NOMO-1 treated with DMSO at 0.1 percent for 48 hours (cell line): ENCODE measurements at regions not wholly inside any gene's neighbourhood (a gene's known extent, or its start where the extent isn't known, plus 50 kb on each side); places are given as distances from the start of the nearest gene placed in this dataset.

Experiments
- DNase-seq: peaks from one replicate; lab custom pipeline; 2025; ENCODE audit not compliant: unreplicated experiment; lab: John Stamatoyannopoulos, UW

- DNase-seq = no peak
Measured at GRCh38 chr12:114935658-114936057, 251.7 kb upstream of the TBX3 start.

- no peak for DNase-seq
Measured at GRCh38 chr12:114933428-114934160, 249.6 kb upstream of the TBX3 start.

GRCh38 chr12:114932806-114933205 lies 248.8 kb upstream of the TBX3 start:
- no peak for DNase-seq

- DNase-seq = no peak
Measured at GRCh38 chr12:114931025-114931424, 247.1 kb upstream of the TBX3 start.

- no peak for DNase-seq
Measured at GRCh38 chr12:114926341-114926740, 242.4 kb upstream of the TBX3 start.

GRCh38 chr12:114924946-114925475 lies 241.0 kb upstream of the TBX3 start:
- DNase-seq = no peak

- peak; percentile 13 for DNase-seq
Measured at GRCh38 chr12:114921781-114922180, 237.8 kb upstream of the TBX3 start.

- no peak for DNase-seq
Measured at GRCh38 chr12:114920771-114921554, 237.0 kb upstream of the TBX3 start.

GRCh38 chr12:114919479-114919878 lies 235.5 kb upstream of the TBX3 start:
- no peak for DNase-seq

GRCh38 chr12:114918535-114919233 lies 234.7 kb upstream of the TBX3 start:
- DNase-seq = no peak

- DNase-seq = no peak
Measured at GRCh38 chr12:114917953-114918352, 234.0 kb upstream of the TBX3 start.

GRCh38 chr12:114917307-114917706 lies 233.3 kb upstream of the TBX3 start:
- no peak for DNase-seq

GRCh38 chr12:114916541-114916940 lies 232.6 kb upstream of the TBX3 start:
- no peak for DNase-seq

- no peak for DNase-seq
Measured at GRCh38 chr12:114916124-114916523, 232.1 kb upstream of the TBX3 start.

- no peak for DNase-seq
Measured at GRCh38 chr12:114913871-114914801, 230.2 kb upstream of the TBX3 start.

- no peak for DNase-seq
Measured at GRCh38 chr12:114912811-114913210, 228.8 kb upstream of the TBX3 start.

GRCh38 chr12:114911196-114911595 lies 227.2 kb upstream of the TBX3 start:
- DNase-seq = no peak

- no peak for DNase-seq
Measured at GRCh38 chr12:114904254-114905003, 220.5 kb upstream of the TBX3 start.

- no peak for DNase-seq
Measured at GRCh38 chr12:114903083-114903691, 219.2 kb upstream of the TBX3 start.
